SK-N-SH treated with all-trans-retinoic acid at 6 μM for 48 hours (cell line): ENCODE measurements at regions not wholly inside any gene's neighbourhood (a gene's known extent, or its start where the extent isn't known, plus 50 kb on each side); places are given as distances from the start of the nearest gene placed in this dataset.

Experiments used
- ATAC-seq: fragments of 200-7000 bp; cut with Tn5 transposase; 3 replicates; pipeline ENCODE4 v1.9.1; 2020; ENCODE audit warnings: mild to moderate bottlenecking, moderate library complexity
- ARNTL ChIP-seq: fragments of 450-650 bp; formaldehyde crosslinking; IDR thresholded peaks from 2 replicates; pipeline ENCODE4 v1.5.0; 2020; ENCODE audit warnings: low read depth, mild to moderate bottlenecking, moderate library complexity, borderline replicate concordance
- BACH2 ChIP-seq: fragments of 250-450 bp; sonication (Bioruptor Pico); IDR thresholded peaks from 2 replicates; pipeline ENCODE4 v1.9.0; 2021; ENCODE audit warnings: mild to moderate bottlenecking, borderline replicate concordance
- CSDC2 ChIP-seq: fragments of 250-450 bp; sonication (Bioruptor Pico); IDR thresholded peaks from 2 replicates; pipeline ENCODE4 v1.5.0; 2020; ENCODE audit warnings: mild to moderate bottlenecking, moderate library complexity
- CSRNP3 ChIP-seq: fragments of 250-450 bp; sonication (Bioruptor Pico); IDR thresholded peaks from 2 replicates; pipeline ENCODE4 v1.5.1; 2021; ENCODE audit warnings: mild to moderate bottlenecking, moderate library complexity
- GLIS3 ChIP-seq: fragments of 250-450 bp; sonication (Bioruptor Pico); IDR thresholded peaks from 2 replicates; pipeline ENCODE4 v1.5.0; 2020; ENCODE audit warnings: mild to moderate bottlenecking, moderate library complexity
- OSR1 ChIP-seq: fragments of 250-450 bp; sonication (Bioruptor Pico); IDR thresholded peaks from 2 replicates; pipeline ENCODE4 v1.8.0; 2022; ENCODE audit warnings: moderate library complexity, mild to moderate bottlenecking, inconsistent platforms
- RARB ChIP-seq: fragments of 250-450 bp; sonication (Bioruptor Pico); IDR thresholded peaks from 2 replicates; pipeline ENCODE4 v1.8.0; 2021; ENCODE audit warnings: mild to moderate bottlenecking, moderate library complexity
- TCF4 ChIP-seq: fragments of 250-450 bp; sonication (Bioruptor Pico); IDR thresholded peaks from 2 replicates; pipeline ENCODE4 v1.8.0; 2021; ENCODE audit warnings: mild to moderate bottlenecking, moderate library complexity, borderline replicate concordance
- TOX ChIP-seq: fragments of 250-450 bp; sonication (Bioruptor Pico); IDR thresholded peaks from 2 replicates; pipeline ENCODE4 v1.8.0; 2021; ENCODE audit warnings: mild to moderate bottlenecking, moderate library complexity, borderline replicate concordance
- TSHZ2 ChIP-seq: fragments of 250-450 bp; sonication (Bioruptor Pico); IDR thresholded peaks from 2 replicates; pipeline ENCODE4 v1.5.0; 2020; ENCODE audit warnings: mild to moderate bottlenecking, moderate library complexity
- ZC3H10 ChIP-seq: fragments of 250-450 bp; sonication (Bioruptor Pico); IDR thresholded peaks from 2 replicates; pipeline ENCODE4 v1.5.1; 2021; ENCODE audit warnings: mild to moderate bottlenecking, moderate library complexity
- ZFP3 ChIP-seq: fragments of 250-450 bp; sonication (Bioruptor Pico); IDR thresholded peaks from 2 replicates; pipeline ENCODE4 v1.5.0; 2020; ENCODE audit warnings: mild to moderate bottlenecking, moderate library complexity
- ZFP30 ChIP-seq: fragments of 450-650 bp; formaldehyde crosslinking; IDR thresholded peaks from 2 replicates; pipeline ENCODE4 v1.5.0; 2022; ENCODE audit warnings: mild to moderate bottlenecking, moderate library complexity
- ZNF565 ChIP-seq: fragments of 450-650 bp; formaldehyde crosslinking; conservative IDR thresholded peaks from 2 replicates; pipeline ENCODE4 v1.5.0; 2020; ENCODE audit warnings: low read depth, mild to moderate bottlenecking, moderate library complexity
- ZNF70 ChIP-seq: fragments of 450-650 bp; formaldehyde crosslinking; IDR thresholded peaks from 2 replicates; pipeline ENCODE4 v1.5.0; 2020; ENCODE audit warnings: mild to moderate bottlenecking, moderate library complexity
- TF ChIP-seq, protein P1 (sequence below): fragments of 250-450 bp; sonication (Bioruptor Pico); IDR thresholded peaks from 2 replicates; pipeline ENCODE4 v1.8.0; 2021; ENCODE audit warnings: low read depth, mild to moderate bottlenecking, moderate library complexity, borderline replicate concordance

DNA sequence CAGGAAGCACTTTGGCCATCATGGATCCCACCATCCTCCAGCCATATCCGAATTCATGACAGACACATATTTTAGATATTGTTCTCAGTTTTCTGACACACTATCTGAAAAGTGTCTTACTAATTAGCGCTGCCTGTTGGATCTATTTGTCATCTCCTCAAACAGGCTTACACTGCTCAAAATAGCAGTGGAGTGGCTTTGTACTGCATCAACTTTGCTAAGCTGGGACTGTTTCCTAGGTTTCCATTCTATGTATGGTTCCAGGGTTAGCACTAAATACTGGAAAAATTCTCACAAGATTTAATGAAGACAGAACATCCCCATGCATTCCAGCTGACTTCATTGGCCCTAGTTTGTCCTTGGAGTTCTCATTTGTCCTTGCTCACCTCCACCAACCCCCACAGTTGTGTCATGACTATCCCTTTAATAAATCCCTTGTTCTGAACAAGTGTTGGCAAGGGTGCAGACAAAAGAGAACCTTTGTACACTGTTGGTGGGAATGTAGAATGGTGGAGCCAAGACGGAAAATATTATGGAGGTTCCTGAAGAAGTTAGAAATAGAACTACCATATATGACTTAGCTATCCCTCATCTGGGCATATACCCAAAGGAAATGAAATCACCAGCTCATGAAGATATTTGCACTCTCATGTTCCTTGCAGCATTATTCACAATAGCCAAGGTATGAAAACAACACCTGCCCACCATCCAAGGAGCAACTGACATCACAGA lies 136.5 kb upstream of the RAI14 start:
- TF ChIP-seq RARB (CRISPR knock-in tag) (no peak), CSDC2 (CRISPR knock-in tag) (no peak), ZFP3 (no peak), TSHZ2 (CRISPR knock-in tag) (no peak)
- TF ChIP-seq, protein P1, sequence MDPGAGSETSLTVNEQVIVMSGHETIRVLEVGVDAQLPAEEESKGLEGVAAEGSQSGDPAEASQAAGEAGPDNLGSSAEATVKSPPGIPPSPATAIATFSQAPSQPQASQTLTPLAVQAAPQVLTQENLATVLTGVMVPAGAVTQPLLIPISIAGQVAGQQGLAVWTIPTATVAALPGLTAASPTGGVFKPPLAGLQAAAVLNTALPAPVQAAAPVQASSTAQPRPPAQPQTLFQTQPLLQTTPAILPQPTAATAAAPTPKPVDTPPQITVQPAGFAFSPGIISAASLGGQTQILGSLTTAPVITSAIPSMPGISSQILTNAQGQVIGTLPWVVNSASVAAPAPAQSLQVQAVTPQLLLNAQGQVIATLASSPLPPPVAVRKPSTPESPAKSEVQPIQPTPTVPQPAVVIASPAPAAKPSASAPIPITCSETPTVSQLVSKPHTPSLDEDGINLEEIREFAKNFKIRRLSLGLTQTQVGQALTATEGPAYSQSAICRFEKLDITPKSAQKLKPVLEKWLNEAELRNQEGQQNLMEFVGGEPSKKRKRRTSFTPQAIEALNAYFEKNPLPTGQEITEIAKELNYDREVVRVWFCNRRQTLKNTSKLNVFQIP (CRISPR knock-in tag), result no peak
- TF ChIP-seq, all 23 proteins: peak for 0
- no peak for ATAC-seq

GRCh38 chr5:34521628-34522290 lies 134.4 kb upstream of the RAI14 start:
- no peak for TF ChIP-seq CSRNP3 (CRISPR knock-in tag)
- TF ChIP-seq BACH2 (CRISPR knock-in tag), result no peak
- no peak for TF ChIP-seq ZNF70
- no peak for TF ChIP-seq ZNF565 (CRISPR knock-in tag)
- TF ChIP-seq ZFP3, result no peak
- no peak for TF ChIP-seq TCF4 (CRISPR knock-in tag)
- no peak for TF ChIP-seq GLIS3 (CRISPR knock-in tag)
- no peak for TF ChIP-seq OSR1 (CRISPR knock-in tag)
- no peak for TF ChIP-seq CSDC2 (CRISPR knock-in tag)
- TF ChIP-seq TSHZ2 (CRISPR knock-in tag), result no peak
- no peak for TF ChIP-seq ZFP30 (CRISPR knock-in tag)
- TF ChIP-seq ARNTL (CRISPR knock-in tag), result no peak
- no peak for TF ChIP-seq ZC3H10
- no peak for TF ChIP-seq TOX (CRISPR knock-in tag)
- TF ChIP-seq, all 23 proteins: peak for 0
- no peak for ATAC-seq

- TF ChIP-seq ZFP3, result 0 out of 2 replicates have a peak, but pooled peaks have one; percentile 46
- 0 out of 2 replicates have a peak, but pooled peaks have one; percentile 74 for TF ChIP-seq OSR1 (CRISPR knock-in tag)
- TF ChIP-seq ZC3H10, result 0 out of 2 replicates have a peak, but pooled peaks have one; percentile 47
- TF ChIP-seq, protein P1 (CRISPR knock-in tag), result no peak
- peak; percentile 97 for TF ChIP-seq CSDC2 (CRISPR knock-in tag)
Observed at GRCh38 chr5:34522599-34523386, 133.3 kb upstream of the RAI14 start.

More at GRCh38 chr5:34522599-34523386, 133.3 kb upstream of the RAI14 start:
- peak; percentile 97 for ATAC-seq
